HCT116 (cell line): ENCODE measurements at regions not wholly inside any gene's neighbourhood (a gene's known extent, or its start where the extent isn't known, plus 50 kb on each side); places are given as distances from the start of the nearest gene placed in this dataset.
"Not testable (repeated sequence)": the region's sequence is repeated elsewhere in the genome, so short reads cannot be mapped to it uniquely, and the experiment has no call there.

ENCODE experiments used
- ATAC-seq: fragments of 200-7000 bp; cut with Tn5 transposase; 2 replicates; pipeline ENCODE4 v1.9.1; 2020; ENCODE audit warnings: mild to moderate bottlenecking, moderate library complexity
- BruUV-seq: library from RNA; stranded (reverse); fragments of 400-500 nt; replicated peaks from 2 replicates; lab custom pipeline; 2021; lab: Mats Ljungman, UMichigan
- CTCF ChIA-PET: fragments of 300-600 bp; sonication (Branson Sonifier 250); formaldehyde crosslinking; loops from one replicate; lab custom pipeline; 2021; ENCODE audit warnings: antibody characterized with exemption; lab: Charles Lee
- POLR2A ChIA-PET: fragments of 300-600, 350-600 bp; sonication (Branson Sonifier 250); formaldehyde crosslinking; loops from one replicate; lab custom pipeline; 2021; ENCODE audit warnings: antibody characterized with exemption; lab: Charles Lee
- RAD21 ChIA-PET, 2 experiments: fragments of 300-600 bp; sonication (Branson Sonifier 250); formaldehyde crosslinking; loops; one replicate each; lab custom pipeline; 2023; ENCODE audit warnings: low total read pairs in 2 of 2; ENCODE audit not compliant: uncharacterized antibody in 2 of 2, unreplicated experiment in 2 of 2, low non-redundant PET in 1 of 2; lab: Charles Lee
- DNase-seq: peaks from one replicate; pipeline ENCODE4 v3.0.0-alpha.2; 2010; ENCODE audit warnings: low read depth, low spot score
- H2AFZ ChIP-seq: fragments of 200-600 bp; shearing (Covaris generic), sonication (generic); 2 replicates; pipeline ENCODE4 v1.6.1; 2017; ENCODE audit warnings: low read depth, mixed run types, mixed read lengths, antibody characterized with exemption, low read length; ENCODE audit not compliant: poor library complexity, severe bottlenecking
- H3K27ac ChIP-seq: 2 replicates; pipeline ENCODE4 v1.5.1; 2012; ENCODE audit warnings: low read depth, low read length
- H3K27me3 ChIP-seq: fragments of 200-600 bp; sonication (generic); 2 replicates; pipeline ENCODE4 v1.6.1; 2016; ENCODE audit warnings: mixed run types, low read length, mixed read lengths; ENCODE audit not compliant: insufficient read depth
- H3K36me3 ChIP-seq, 2 experiments: fragments of 200-500 bp in 1 of 2; fragments of 200-600 bp in 1 of 2; sonication (Bioruptor generic) in 1 of 2; sonication (generic) in 1 of 2; 2 replicates each; pipeline versions ENCODE4 v1.5.1 to v1.6.1; 2014 to 2016; ENCODE audit warnings: low read length in 2 of 2, inconsistent platforms in 1 of 2, mixed read lengths in 1 of 2, mixed run types in 1 of 2; ENCODE audit not compliant: insufficient read depth in 2 of 2, control insufficient read depth in 1 of 2
- H3K4me1 ChIP-seq, 2 experiments: fragments of 200-600 bp in 1 of 2; sonication (generic) in 1 of 2; 2 replicates each; pipeline versions ENCODE4 v1.5.1 to v1.6.1; 2012 to 2017; ENCODE audit warnings: low read length in 2 of 2, inconsistent platforms in 1 of 2, mild to moderate bottlenecking in 1 of 2, mixed read lengths in 1 of 2, mixed run types in 1 of 2, moderate library complexity in 1 of 2; ENCODE audit not compliant: insufficient read depth in 2 of 2, control insufficient read depth in 1 of 2
- H3K4me2 ChIP-seq: fragments of 200-600 bp; sonication (generic); 2 replicates; pipeline ENCODE4 v1.6.1; 2017; ENCODE audit warnings: mixed run types, low read length, mixed read lengths
- H3K4me3 ChIP-seq, 2 experiments: fragments of 200-600 bp in 1 of 2; sonication (generic) in 1 of 2; replicated peaks in 1 of 2; 2 replicates each; pipeline ENCODE4 v1.5.1; 2011 to 2016; ENCODE audit warnings: low read length in 2 of 2, control low read depth in 1 of 2, low read depth in 1 of 2, mild to moderate bottlenecking in 1 of 2, mixed read lengths in 1 of 2, mixed run types in 1 of 2
- H3K79me2 ChIP-seq: fragments of 200-600 bp; sonication (generic); 2 replicates; pipeline ENCODE4 v1.6.1; 2017; ENCODE audit warnings: mild to moderate bottlenecking, mixed run types, low read length, moderate library complexity, mixed read lengths; ENCODE audit not compliant: insufficient read depth
- H3K9ac ChIP-seq: fragments of 200-600 bp; sonication (generic); 2 replicates; pipeline ENCODE4 v1.6.1; 2016; ENCODE audit warnings: low read length, mixed read lengths
- H3K9me2 ChIP-seq: fragments of 200-600 bp; sonication (generic), shearing (Covaris generic); 2 replicates; pipeline ENCODE4 v1.6.1; 2017; ENCODE audit warnings: mixed run types, mild to moderate bottlenecking, moderate library complexity; ENCODE audit not compliant: insufficient read depth
- H3K9me3 ChIP-seq, 2 experiments: fragments of 200-500 bp in 1 of 2; fragments of 200-600 bp in 1 of 2; sonication (Bioruptor generic) in 1 of 2; sonication (generic) in 1 of 2; 2 replicates each; pipeline ENCODE4 v1.6.1; 2014 to 2017; ENCODE audit warnings: low read length in 2 of 2, mixed read lengths in 2 of 2, inconsistent platforms in 1 of 2, low read depth in 1 of 2, mild to moderate bottlenecking in 1 of 2, mixed run types in 1 of 2, moderate library complexity in 1 of 2; ENCODE audit not compliant: control insufficient read depth in 1 of 2, insufficient read depth in 1 of 2
- H4K20me1 ChIP-seq: fragments of 200-600 bp; sonication (generic), shearing (Covaris generic); 2 replicates; pipeline ENCODE4 v1.6.1; 2017; ENCODE audit warnings: mixed run types, mild to moderate bottlenecking, moderate library complexity; ENCODE audit not compliant: insufficient read depth
- CEBPB ChIP-seq: IDR thresholded peaks from 2 replicates; pipeline ENCODE4 v1.6.1; 2012; ENCODE audit warnings: low read depth
- EZH2 ChIP-seq: fragments of 200-600 bp; sonication (generic); IDR thresholded peaks from 2 replicates; pipeline ENCODE4 v1.6.1; 2017; ENCODE audit warnings: antibody characterized with exemption, mixed run types
- EZH2phosphoT487 ChIP-seq: fragments of 200-600 bp; IDR thresholded peaks from 2 replicates; pipeline ENCODE4 v1.6.1; 2018; ENCODE audit warnings: antibody characterized with exemption, borderline replicate concordance
- SIN3A ChIP-seq: IDR thresholded peaks from 2 replicates; pipeline ENCODE4 v1.6.1; 2012; ENCODE audit warnings: low read depth
- TCF7L2 ChIP-seq: IDR thresholded peaks from 2 replicates; pipeline ENCODE4 v1.7.0; 2011; ENCODE audit warnings: borderline replicate concordance, inconsistent platforms; ENCODE audit not compliant: insufficient read depth, insufficient read length; ENCODE audit errors: extremely low read depth
- intact Hi-C: fragments of 100-400 bp; cut with micrococcal nuclease; formaldehyde crosslinking; loops from 2 replicates; pipeline ENCODE4 v1.10.0; 2022
- TF ChIP-seq, protein P1 (sequence below): IDR thresholded peaks from 2 replicates; pipeline ENCODE4 v1.6.1; 2012; ENCODE audit warnings: low read depth

- CTCF ChIA-PET = no interaction called here
- ATAC-seq (no peak), DNase-seq (no peak)
- Histone ChIP-seq H2AFZ (no peak overlapping the region), H3K9me2 (no peaks in the 10 kb centered on the region), H3K9ac (no peak overlapping the region), H3K79me2 (no peaks in the 10 kb centered on the region), H3K27ac (no peak overlapping the region), H3K4me2 (no peak overlapping the region), H3K27me3 (no peaks in the 10 kb centered on the region), H3K9me3 (no peaks in the 10 kb centered on the region; a peak in 2 of 4 replicates), H4K20me1 (no peaks in the 10 kb centered on the region), H3K36me3 (no peaks in the 10 kb centered on the region), H3K4me3 (no peak overlapping the region), H3K4me1 (no peaks in the 10 kb centered on the region)
- intact Hi-C loops = no loop called here
- POLR2A ChIA-PET = no interaction called here
- RAD21 ChIA-PET = no interaction called here
- BruUV-seq = no TSS peak
- TF ChIP-seq TCF7L2 (no peak), EZH2 (no peak), EZH2phosphoT487 (no peak), CEBPB (no peak), SIN3A (no peak)
- TF ChIP-seq, protein P1, sequence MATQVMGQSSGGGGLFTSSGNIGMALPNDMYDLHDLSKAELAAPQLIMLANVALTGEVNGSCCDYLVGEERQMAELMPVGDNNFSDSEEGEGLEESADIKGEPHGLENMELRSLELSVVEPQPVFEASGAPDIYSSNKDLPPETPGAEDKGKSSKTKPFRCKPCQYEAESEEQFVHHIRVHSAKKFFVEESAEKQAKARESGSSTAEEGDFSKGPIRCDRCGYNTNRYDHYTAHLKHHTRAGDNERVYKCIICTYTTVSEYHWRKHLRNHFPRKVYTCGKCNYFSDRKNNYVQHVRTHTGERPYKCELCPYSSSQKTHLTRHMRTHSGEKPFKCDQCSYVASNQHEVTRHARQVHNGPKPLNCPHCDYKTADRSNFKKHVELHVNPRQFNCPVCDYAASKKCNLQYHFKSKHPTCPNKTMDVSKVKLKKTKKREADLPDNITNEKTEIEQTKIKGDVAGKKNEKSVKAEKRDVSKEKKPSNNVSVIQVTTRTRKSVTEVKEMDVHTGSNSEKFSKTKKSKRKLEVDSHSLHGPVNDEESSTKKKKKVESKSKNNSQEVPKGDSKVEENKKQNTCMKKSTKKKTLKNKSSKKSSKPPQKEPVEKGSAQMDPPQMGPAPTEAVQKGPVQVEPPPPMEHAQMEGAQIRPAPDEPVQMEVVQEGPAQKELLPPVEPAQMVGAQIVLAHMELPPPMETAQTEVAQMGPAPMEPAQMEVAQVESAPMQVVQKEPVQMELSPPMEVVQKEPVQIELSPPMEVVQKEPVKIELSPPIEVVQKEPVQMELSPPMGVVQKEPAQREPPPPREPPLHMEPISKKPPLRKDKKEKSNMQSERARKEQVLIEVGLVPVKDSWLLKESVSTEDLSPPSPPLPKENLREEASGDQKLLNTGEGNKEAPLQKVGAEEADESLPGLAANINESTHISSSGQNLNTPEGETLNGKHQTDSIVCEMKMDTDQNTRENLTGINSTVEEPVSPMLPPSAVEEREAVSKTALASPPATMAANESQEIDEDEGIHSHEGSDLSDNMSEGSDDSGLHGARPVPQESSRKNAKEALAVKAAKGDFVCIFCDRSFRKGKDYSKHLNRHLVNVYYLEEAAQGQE = no peak
Observed at GRCh38 chr9:74056023-74056422, 441.1 kb upstream of the RORB start.

GRCh38 chr9:74057051-74057450 lies 440.1 kb upstream of the RORB start:
- BruUV-seq, H3K36me3 ChIP-seq, H2AFZ ChIP-seq, CTCF ChIA-PET, H3K4me1 ChIP-seq, H3K4me3 ChIP-seq, intact Hi-C loops, H3K9me2 ChIP-seq, H3K79me2 ChIP-seq, POLR2A ChIA-PET, H3K4me2 ChIP-seq, H3K9ac ChIP-seq, H4K20me1 ChIP-seq, ATAC-seq, RAD21 ChIA-PET, H3K27ac ChIP-seq, H3K27me3 ChIP-seq, H3K9me3 ChIP-seq, DNase-seq: not testable (repeated sequence)
